Hippocampal formation (tissue), 2 donors: ENCODE measurements at regions not wholly inside any gene's neighbourhood (a gene's known extent, or its start where the extent isn't known, plus 50 kb on each side); places are given as distances from the start of the nearest gene placed in this dataset.
"Not testable (repeated sequence)": the region's sequence is repeated elsewhere in the genome, so short reads cannot be mapped to it uniquely, and the experiment has no call there.

Source experiments
- DNase-seq, 2 donors: peaks; one replicate each; lab custom pipeline; 2025; lab: John Stamatoyannopoulos, UW

DNA sequence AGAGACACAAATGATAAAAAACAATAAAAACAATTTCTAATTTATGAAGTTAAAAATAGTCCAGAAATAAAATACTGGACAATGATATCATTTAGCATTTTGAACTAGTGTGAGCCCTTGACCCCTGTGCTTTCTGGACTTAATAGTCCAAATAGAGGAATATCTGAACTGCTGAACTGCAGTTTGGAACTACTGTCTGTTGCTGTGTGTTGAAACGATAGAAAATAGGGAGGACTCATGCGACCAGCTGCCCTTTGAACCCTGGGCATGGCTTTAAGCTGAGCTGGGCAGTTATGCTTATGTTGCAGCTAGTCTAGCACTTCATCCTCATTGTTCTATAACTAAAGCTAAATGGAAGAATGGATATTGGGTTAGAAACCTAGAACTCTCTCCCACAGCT, 99.5 kb downstream of the FMR1NB start:
- DNase-seq, result no peak

- DNase-seq, result no peak
Observed at GRCh38 chrX:148084611-148085010, 103.5 kb downstream of the FMR1NB start.

DNA sequence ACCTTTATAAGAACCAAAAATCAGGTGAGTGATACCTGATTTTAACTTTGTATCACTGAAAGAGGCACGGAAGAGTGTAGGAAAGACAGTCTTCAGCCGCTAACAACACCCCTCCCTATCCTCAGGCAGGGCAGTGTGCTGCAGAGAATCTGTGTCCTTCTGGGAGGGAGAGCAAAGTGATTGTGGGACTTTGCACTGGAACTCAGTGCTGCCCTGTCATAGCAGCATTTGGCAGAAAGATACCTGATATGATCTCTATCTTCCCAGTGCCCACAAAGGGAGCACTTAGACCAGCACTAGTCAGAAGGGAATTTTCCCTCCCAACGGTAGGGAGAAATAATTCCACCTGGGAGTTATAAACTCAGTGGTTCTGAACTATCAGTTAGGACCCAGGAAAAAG, 139.0 kb downstream of the FMR1NB start:
- no peak for DNase-seq

DNA sequence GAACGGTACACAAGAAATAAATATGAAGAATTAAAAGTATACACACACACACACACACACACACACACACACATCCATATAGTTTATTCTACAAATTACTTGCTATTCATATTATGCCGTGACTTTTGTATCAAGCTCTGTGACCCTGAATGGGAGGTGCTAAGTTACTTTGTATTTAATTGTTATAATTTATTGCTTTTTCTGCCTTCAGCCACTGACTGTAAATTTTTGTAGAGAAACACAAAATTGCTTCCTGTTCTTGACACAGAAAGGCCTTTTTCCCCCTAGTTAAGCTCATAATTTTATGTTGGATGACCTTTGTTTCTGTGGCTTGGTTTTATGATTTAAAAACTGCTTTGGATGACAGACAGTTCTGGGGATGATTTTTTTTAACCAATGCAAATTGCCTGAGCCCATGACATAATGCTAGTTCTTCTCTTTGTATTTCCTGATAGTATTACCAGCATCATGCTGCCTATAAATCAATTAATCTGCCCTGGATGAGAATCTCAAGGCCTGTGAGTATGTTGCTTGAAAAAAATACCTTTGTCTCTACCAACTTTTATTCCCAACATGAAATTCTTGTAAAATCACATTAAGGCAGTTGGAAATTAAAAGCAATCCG, 140.0 kb downstream of the FMR1NB start:
- no peak for DNase-seq

DNA sequence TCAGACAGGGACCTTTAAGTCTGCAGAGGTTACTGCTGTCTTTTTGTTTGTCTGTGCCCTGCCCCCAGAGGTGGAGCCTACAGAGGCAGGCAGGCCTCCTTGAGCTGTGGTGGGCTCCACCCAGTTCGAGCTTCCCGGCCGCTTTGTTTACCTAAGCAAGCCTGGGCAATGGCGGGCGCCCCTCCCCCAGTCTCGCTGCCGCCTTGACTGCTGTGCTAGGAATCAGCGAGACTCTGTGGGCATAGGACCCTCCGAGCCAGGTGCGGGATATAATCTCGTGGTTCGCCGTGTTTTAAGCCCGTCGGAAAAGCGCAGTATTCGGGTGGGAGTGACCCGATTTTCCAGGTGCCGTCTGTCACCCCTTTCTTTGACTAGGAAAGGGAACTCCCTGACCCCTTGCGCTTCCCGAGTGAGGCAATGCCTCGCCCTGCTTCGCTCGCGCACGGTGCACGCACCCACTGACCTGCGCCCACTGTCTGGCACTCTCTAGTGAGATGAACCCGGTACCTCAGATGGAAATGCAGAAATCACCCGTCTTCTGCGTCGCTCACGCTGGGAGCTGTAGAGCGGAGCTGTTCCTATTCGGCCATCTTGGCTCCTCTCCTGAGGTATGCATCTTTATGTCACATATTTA, 147.9 kb downstream of the FMR1NB start:
- not testable (repeated sequence) for DNase-seq

GRCh38 chrX:148133105-148133725, 152.1 kb downstream of the FMR1NB start:
- peak in 1 of 2 donors; percentile 13 for DNase-seq

GRCh38 chrX:148134578-148134977, 153.4 kb downstream of the FMR1NB start:
- no peak for DNase-seq

DNA sequence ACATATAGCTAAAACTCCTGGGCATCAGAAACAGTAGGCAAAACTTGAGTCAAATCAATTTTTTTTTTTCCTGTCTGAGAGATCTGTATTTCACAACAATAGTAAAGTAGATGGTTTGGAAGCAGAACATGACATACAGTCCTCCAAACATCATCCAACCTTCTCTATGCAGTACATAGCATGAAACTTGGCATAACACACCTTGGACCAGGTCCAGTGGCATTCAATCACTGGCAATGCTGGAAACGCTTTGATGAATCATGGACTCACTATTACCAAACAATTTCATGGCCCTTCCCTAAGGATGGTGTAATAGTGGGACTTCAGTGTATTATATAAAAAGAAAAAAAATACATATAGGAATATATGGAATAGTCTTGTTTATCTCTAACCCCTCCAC, 154.6 kb downstream of the FMR1NB start:
- DNase-seq, result no peak

GRCh38 chrX:148146121-148146520, 165.0 kb downstream of the FMR1NB start:
- no peak for DNase-seq

DNA sequence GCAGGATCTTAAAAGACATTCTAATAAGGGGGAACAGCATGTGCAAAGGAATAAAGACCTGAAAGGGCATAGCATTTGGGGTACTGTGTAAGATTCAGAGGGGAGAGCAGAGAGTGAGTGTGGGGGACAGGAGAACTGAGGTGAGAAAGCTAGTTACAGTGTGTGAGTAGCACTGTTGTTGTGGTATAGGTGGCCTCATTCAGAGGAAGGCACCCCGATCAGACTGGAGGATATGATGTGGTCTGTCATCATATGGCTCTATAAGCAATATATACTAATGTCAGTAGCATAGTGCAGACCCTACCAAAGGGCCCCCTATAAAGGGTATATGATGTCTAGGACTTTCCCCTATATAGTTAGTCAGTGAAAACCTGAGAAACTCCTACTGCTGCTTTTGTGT, 175.8 kb downstream of the FMR1NB start:
- DNase-seq, result no peak

DNA sequence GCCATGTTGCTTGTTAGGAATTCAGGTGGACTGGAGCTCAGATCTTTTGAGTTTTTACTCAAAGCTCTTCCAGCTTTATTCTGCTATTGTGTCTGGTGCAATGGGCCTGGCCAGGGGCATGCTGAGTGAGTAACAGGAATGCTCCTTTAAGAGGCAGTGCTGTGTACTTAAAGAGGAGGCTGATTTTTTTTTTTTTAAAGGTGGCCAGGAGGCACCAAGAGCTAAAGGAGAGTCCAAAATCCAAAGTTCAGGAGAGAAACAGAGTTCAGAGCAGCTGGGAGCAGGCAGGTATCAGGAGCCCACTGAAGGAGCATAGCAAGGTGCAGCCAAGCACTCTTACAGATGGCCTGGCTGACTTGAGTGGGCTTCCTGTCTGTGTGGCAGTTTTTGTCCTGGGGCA, 178.7 kb downstream of the FMR1NB start:
- no peak for DNase-seq

- DNase-seq, result peak in 1 of 2 donors; percentile 1
Observed at GRCh38 chrX:148161701-148162100, 180.6 kb downstream of the FMR1NB start.

GRCh38 chrX:148185631-148186030, 204.5 kb downstream of the FMR1NB start:
- no peak for DNase-seq

DNA sequence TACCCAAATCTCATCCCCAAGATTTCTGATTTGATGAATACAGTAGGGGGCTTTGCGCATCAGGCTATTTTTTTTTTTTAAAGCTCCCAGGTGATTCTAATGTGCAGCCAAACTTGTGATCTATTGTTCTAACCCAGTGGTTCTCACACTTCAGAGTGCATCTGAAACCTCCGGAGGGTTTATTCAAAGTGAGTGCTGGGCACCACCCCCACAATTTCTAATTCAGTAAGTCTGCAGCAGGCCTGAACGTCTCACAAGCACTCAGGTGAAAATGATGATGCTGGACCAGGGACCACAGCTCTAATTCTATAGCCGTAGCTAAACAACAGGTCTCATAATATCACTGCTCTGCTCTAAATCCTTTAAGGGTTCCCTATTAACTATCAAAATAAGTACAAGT, 211.4 kb downstream of the FMR1NB start:
- no peak for DNase-seq

- DNase-seq, result no peak
Observed at GRCh38 chrX:148193759-148194158, 212.6 kb downstream of the FMR1NB start.

GRCh38 chrX:148203531-148203930, 222.4 kb downstream of the FMR1NB start:
- no peak for DNase-seq

DNA sequence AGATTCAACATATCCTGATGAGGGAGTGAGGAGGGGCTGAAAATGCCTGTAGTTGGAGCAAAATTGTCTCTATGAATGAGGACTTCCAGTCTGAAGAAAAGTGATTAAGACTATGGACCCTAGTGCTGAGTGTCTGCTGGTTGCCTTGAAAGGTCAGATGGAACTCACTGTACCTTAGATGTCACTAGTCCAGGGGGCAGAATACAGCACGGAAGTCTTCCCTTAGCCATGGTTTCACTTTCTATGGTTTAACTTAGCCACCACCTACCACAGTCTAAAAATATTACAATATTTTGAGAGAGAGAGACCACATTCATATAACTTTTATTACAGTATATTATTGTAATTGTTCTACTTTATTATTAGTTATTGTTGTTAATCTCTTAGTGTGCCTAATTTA, 223.1 kb downstream of the FMR1NB start:
- DNase-seq, result no peak

DNA sequence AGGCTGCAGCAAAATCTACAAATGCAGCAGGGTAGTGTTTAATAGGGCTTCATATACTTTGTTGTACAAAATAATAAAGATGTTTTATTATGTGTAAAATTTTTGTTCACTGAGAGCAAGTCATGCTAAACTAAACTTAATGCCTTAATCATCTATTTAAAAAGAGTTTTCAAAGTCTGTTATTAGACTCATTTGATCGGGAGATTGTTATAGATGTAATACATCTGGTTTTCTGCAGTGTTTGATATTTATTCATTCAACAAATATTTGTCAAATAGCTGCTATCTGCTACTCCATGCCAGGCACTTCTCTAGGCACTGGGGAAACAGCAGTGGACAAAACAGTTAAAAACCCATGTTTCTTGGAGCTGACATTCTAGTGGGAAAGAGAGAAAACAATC, 233.6 kb downstream of the FMR1NB start:
- DNase-seq, result no peak

DNA sequence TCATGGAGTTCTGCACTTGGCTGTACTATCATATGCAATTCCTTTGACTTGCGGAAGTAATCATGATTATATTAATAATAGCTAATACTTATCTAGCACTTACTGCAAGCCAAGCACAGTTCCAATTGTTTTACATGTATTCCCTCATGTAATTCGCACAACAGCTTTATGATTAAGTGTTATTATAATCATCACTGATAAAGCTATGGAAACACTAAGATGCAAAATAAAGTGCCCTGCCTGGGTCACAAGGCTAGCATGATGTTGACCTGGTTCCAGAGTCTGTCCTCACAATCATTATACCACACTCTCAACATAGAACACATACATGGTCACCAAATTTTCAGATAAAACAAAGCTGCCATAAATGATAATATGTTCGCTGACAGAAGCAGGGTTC, 234.6 kb downstream of the FMR1NB start:
- no peak for DNase-seq

DNA sequence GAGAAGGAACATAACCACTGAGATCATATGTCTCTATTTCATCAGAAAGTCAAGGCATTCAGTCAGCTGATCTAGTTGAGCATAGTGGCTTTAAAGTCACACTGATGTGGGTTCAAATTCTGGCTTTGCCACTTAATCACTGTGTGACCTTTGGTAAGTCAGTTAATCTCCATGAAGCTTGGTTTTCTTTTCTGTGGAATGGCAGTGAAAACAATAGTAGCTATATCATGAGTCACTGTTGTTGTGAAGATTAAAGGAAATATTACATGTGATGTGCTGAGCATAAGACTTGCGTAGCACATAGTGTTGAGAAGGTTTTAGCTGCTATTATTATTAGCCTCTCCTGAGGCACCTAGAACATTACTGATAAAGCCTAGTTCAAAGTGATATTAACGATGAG, 242.2 kb downstream of the FMR1NB start:
- DNase-seq, result no peak

GRCh38 chrX:148228521-148228920, 247.4 kb downstream of the FMR1NB start:
- no peak for DNase-seq

GRCh38 chrX:148229801-148230303, 248.7 kb downstream of the FMR1NB start:
- no peak for DNase-seq

DNA sequence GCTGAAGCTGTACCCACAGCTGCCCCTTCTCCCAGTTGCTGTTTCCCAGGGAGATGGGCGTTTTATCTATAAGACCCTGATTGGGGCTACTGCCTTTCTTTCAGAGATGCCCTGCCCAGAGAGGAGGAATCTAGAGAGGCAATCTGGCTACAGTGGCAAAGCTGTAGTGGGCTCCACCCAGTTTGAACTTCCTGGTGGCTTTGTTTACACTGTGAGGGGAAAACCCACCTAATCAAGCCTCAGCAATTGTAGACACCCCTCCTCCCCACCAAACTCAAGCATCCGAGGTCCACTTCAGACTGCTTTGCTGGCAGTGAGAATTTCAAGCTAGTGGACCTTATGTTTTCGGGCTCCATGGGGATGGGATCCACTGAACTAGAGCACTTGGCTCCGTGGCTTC, 240.4 kb upstream of the AFF2 start:
- no peak for DNase-seq
